NCI-H510A treated with DMSO at 0.1 percent for 48 hours (cell line): ENCODE measurements at regions not wholly inside any gene's neighbourhood (a gene's known extent, or its start where the extent isn't known, plus 50 kb on each side); places are given as distances from the start of the nearest gene placed in this dataset.

Experiments
- DNase-seq: peaks from one replicate; lab custom pipeline; 2025; lab: John Stamatoyannopoulos, UW

GRCh38 chr3:76972624-76973296 is 67.1 kb upstream of the ROBO2 start:
- DNase-seq = no peak

- no peak for DNase-seq
Observed at GRCh38 chr3:76976996-76977395, 62.9 kb upstream of the ROBO2 start.

GRCh38 chr3:76985645-76986044 is 54.3 kb upstream of the ROBO2 start:
- no peak for DNase-seq

GRCh38 chr3:76986876-76987474 is 52.9 kb upstream of the ROBO2 start:
- no peak for DNase-seq
